ELR (cell line): ENCODE measurements at regions not wholly inside any gene's neighbourhood (a gene's known extent, or its start where the extent isn't known, plus 50 kb on each side); places are given as distances from the start of the nearest gene placed in this dataset.

Experiments
- DNase-seq: peaks from one replicate; pipeline ENCODE4 v3.0.0-alpha.2; 2015; ENCODE audit warnings: low read depth

GRCh38 chr1:244265507-244265906, 186.2 kb downstream of the ADSS2 start:
- DNase-seq, result no peak

GRCh38 chr1:244269169-244269568, 182.5 kb downstream of the ADSS2 start:
- no peak for DNase-seq

DNA sequence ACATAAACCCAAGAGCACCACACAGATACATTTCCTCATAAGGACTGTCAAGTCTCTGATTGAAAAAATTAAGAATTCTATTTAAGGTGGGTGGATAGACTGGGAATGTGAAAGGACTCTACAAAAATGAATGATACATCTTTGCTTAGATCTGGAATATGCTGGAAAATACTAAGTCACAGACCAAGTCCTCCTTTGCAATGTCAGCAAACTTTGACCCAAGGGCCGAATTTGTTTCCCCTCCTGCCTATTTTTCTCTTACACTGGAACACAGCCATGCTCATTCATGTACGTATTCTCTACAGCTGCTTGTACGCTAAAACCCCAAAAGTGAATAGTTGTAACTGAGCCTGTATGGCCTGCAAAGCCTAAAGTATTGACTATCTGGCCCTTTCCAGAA, 180.7 kb downstream of the ADSS2 start:
- DNase-seq, result no peak

DNA sequence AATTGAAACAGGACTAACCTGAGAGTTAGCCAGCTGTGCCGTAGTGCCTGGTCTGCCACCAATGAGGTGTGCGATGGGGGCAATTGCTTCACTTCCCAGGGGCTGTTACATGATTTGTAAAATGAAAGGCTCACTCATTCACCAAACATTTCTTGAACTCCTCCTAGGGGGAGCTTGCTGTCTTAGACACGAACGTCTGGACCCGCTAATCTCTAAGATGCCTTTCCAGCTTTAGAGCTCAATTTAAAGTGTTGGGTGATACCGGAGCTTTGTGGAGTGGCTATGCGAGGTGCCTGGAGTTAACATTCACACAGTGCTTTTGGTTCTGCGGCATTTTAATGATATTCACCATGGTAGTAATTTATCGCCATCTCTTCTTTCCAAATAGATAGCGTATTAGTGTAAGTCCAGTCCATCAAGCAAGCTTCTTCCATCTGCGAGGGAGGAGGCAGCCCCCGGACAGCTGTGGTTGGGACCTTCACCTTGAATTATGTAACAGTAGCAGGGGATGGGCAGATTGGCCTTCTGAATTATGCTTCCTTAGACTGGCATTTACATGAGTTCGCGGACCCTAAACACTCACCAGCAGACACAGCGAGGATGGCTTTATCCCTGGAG, 179.9 kb downstream of the ADSS2 start:
- DNase-seq, result no peak

DNA sequence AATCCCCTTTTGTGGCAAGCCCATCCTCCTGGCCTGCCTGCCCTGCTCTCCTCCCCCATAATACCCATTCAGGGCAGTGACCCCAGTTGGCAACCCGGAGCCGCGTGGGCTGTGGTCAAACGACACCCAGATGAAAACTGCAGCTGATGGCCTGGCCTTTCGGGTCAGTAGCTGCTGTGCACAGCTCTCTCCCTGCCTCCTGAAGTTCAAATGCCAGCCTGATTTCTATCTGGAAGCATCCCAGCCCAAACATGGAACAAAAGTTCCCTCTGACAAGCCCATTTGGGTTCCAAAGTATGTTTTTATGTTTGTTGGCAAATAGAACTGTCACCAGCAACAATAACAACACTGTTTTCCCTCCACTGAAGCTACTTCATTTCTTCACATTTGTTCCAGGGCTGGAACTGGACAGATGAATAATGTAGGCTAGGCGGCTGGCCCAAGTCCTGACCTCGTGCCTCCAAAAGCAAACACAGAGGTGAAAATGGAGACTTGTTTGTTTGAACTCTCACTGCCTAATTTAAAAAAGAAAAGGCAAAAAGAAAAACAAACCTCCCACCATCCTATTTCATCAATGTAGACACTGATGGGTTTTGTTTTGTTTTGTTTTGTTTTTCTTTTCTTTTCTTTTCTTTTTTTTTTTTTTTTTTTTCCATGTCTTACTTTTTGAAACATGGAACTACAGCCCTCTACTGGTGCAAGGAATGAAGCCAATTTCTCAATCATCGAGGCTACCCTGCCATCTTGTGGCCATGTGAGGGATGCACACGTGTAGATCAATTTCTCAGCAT, 179.0 kb downstream of the ADSS2 start:
- DNase-seq, result peak; percentile 88

DNA sequence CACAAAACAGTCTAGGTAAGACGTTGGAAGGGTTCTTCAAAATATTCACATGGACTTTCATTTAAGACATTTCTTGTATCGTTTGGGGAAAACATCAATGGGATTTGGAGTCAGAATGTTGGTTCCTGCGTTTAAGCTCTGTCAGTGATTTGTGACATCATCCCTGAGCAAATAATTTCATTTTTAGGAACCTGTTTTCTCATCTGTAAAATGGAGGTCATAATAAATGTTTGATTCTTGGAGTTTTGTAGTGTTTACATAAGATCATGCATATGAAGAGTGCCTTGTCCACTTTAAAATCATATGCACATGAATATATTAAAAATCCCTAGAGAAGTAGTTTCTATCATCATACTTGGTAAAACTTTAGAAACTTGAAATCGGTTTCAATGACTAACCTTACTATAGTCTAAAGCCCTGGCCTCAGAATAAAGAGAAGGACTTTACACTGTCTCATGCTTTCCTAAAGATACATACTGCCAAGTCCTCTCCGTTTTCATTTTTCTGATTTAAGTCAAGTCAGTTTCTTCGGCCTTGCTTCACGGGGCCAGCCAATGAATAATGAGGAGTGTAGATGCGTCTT, 178.4 kb downstream of the ADSS2 start:
- DNase-seq, result no peak

DNA sequence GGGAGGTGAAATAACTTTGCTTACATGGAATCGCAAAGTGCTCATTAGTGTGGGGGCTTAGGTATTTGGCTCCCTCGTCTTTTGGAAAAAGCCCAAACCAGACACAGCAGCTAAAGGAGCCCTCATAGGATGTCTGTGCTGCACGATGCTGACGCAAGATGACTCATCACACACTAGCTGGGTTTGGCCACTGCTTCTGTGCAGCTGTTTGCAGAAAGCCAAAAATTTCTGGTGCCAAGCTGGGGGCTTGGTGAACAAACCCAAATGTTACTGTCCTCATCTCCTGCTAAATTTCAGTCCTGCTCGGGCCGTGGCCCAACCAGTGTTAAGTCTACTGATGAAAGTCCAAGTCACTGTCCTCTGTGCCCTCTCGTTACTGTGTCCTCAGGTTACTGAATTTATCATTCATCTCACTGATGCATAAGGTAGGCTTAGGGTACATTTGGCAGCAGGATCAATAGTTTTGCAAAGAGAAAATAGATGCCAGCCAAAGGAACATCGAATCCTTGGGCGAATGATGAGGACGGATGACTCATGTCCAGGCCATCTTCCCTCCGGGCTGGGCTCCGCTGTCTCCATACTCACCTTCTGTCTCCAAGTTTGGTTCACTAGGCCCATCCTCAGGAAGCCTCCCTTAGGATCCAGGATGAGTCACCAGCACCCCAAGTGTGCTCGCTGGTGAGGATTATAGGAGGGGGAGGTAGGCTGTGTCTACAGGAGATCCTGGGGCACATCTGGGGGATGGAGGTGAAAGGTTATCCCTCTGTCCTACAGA, 177.7 kb downstream of the ADSS2 start:
- peak; percentile 98 for DNase-seq

DNA sequence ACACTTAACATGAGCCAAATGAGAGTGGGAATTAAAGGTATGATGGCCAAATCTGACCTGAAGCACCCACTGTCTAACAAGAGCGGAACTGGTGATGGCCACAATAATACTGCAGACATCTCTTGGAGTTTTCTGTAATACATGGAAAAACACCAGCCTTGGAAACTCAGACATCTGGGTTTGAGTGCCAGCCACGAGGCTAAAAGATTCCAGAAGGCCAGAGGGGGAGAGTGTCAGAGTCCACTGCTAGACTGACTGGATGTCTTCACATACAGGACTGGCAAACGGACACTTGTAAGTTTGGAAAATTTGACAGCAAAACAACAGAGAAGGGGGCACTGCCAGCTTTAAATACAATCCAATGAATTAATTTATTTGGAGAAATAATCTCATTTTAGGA, 175.1 kb downstream of the ADSS2 start:
- no peak for DNase-seq

GRCh38 chr1:244280201-244280600, 171.5 kb downstream of the ADSS2 start:
- DNase-seq, result peak; percentile 40

- DNase-seq, result peak; percentile 62
These were observed 170.8 kb downstream of the ADSS2 start for GRCh38 chr1:244280859-244281258.

DNA sequence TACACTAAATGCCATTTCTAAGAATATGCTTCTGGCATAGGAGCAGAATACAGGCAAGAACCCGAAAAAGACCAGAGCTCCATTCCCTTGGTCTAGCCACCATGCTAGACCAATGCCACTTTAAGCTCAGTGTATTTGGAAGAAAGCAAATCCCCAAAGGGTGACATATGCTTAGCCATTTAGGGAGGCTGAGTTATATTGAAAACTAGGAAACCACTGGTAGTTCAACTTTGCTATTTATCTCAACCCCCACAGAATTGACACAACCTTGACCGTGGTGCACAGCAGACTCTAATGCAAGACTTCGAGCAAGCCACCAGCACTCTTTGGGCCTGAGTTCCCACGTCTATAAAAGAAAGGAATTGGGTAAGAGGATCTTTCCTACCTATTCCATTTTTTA, 167.9 kb downstream of the ADSS2 start:
- no peak for DNase-seq

DNA sequence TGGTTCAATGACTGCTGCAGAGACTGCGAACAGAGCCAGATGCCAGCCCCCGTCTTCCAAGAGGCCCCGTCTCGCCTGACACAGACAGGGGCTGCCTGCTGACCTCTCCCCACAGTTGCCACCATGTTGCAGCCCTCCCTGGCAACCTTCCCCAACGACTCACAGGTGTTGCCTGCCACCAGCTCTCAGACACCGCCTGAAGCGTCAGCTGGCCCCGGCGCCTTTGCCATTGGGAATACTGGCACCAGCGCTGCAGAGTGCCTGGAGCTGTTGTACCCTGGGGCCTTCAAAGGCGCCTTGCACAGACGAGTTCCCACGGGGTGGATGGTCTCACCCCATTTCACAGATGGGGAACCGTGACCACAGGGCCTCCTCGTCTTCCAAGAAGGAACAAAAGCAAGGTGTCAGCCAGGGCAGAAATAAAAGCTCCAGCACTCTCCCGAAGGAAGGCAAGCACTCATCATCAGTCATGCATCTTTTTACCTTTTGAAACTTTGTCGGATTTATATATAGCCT, 167.0 kb downstream of the ADSS2 start:
- no peak for DNase-seq

GRCh38 chr1:244286341-244286740, 165.4 kb downstream of the ADSS2 start:
- no peak for DNase-seq

GRCh38 chr1:244287726-244288125, 164.0 kb downstream of the ADSS2 start:
- DNase-seq, result no peak

- DNase-seq, result no peak
These were observed 163.0 kb downstream of the ADSS2 start for GRCh38 chr1:244288663-244289062.

- no peak for DNase-seq
These were observed 161.5 kb downstream of the ADSS2 start for GRCh38 chr1:244289991-244290785.

DNA sequence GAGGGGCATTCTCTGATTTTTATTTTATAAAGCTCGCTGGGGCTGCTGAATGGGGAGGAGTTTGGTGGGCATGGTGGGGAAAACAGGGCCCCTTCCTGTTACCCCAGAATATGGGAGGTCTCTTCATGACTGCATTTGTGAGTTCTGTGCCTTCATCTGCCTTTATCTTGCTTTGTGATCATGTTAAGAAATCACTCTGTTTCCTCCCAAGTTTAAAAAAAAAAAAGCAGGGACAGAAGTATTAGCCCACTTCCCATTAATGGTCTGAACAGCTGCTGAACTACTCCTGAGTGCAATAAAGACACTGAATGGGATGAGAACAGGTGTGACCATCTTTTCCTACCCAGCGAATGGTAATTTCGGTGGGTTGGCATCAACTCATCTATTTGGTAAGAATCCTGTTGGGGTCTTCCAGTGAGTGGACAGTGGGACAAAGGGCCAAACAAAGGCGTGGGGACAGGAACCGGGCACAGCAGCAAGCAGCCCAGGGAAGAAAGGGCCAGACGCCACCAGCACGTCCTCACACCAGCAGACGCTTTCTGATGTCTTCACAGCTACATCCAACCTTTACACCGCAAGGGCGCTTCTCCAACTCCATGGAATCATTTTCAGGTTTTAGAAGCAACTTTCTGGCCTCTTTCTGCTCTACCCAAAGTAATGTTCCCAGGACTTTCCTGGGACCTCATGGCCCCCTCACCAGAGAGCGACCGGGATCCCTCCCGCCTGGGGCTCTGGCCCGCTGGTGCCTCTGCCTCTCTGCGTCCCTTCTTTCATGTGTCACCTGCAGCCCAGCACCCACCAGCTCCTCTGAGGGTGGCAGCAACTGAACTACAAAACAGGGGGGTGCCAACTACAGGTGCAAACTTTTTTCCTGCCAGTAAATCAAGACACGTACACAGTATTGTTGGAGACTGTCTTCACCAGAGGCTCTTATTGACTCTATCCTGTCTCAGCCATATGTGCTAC, 160.2 kb downstream of the ADSS2 start:
- no peak for DNase-seq

DNA sequence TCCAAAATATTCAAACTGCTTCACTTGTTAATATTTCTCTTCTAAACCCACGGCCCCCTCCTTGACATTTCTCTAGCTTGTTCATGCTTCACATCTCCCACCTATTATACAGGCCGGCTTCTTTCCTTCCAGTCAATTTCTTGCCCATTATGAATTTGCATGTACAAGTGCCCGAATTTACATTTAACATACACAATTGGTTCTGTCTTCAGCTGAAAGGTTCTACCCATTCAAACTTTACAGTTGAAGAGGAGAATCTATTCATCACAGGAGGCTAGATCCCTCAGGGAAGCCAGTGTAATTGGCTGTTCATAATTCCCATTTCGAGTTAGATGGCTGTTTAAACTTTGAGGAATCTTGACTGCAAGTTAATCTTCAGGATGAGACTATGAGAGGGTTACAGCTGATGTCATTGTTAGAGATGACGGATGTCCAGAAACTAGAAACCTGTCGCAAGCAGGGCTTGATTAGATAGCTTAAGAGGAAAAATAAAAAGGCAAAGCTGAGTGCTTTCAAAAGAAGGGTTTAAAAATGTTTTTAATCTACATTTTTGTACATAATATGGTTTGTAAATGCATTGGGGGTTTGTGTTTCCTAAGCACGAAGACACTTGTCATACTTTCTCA, 157.0 kb downstream of the ADSS2 start:
- DNase-seq, result no peak

- no peak for DNase-seq
These were observed 155.7 kb downstream of the ADSS2 start for GRCh38 chr1:244296003-244296402.

GRCh38 chr1:244296447-244296846, 155.3 kb downstream of the ADSS2 start:
- no peak for DNase-seq
